ENCODE measurements at regions not wholly inside any gene's neighbourhood (a gene's known extent, or its start where the extent isn't known, plus 50 kb on each side); places are given as distances from the start of the nearest gene placed in this dataset.
"Not testable (repeated sequence)": the region's sequence is repeated elsewhere in the genome, so short reads cannot be mapped to it uniquely, and the experiment has no call there.

DNA sequence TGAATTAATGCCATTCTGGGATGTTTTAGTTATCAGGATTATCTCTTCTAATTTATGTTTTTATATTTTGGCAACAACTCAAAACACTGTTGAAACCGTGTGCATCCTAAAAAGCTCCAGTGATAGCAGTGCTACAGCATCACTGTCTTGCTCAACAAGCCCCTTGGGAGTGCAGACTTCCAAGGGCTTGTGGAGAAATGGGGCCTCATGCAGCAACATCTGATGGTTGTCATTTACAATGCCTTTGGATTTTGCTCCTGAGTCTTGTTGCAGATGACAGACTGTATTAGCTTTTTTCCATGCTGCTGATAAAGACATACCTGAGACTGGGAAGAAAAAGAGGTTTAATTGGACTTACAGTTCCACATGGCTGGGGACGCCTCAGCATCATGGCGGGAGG, 515.4 kb downstream of the NEBL start:
- no peak overlapping the region for H3K4me3 ChIP-seq (ENCODE audit: low read depth in 1 of 2, low read length in 1 of 2)
- H3K9me3 ChIP-seq, result no peaks in the 10 kb centered on the region
- H3K27ac ChIP-seq, result no peak overlapping the region
- TF ChIP-seq, protein P1, sequence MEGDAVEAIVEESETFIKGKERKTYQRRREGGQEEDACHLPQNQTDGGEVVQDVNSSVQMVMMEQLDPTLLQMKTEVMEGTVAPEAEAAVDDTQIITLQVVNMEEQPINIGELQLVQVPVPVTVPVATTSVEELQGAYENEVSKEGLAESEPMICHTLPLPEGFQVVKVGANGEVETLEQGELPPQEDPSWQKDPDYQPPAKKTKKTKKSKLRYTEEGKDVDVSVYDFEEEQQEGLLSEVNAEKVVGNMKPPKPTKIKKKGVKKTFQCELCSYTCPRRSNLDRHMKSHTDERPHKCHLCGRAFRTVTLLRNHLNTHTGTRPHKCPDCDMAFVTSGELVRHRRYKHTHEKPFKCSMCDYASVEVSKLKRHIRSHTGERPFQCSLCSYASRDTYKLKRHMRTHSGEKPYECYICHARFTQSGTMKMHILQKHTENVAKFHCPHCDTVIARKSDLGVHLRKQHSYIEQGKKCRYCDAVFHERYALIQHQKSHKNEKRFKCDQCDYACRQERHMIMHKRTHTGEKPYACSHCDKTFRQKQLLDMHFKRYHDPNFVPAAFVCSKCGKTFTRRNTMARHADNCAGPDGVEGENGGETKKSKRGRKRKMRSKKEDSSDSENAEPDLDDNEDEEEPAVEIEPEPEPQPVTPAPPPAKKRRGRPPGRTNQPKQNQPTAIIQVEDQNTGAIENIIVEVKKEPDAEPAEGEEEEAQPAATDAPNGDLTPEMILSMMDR (IDR thresholded peaks at IDR 0.05), result no peak
- no peaks in the 10 kb centered on the region for H3K36me3 ChIP-seq
- H3K4me1 ChIP-seq (ENCODE audit: control insufficient read depth in 1 of 2, insufficient read depth in 1 of 2, low read depth in 1 of 2, low read length in 1 of 2), result peaks cover 0 to under 1% of the 10 kb centered on the region in 2 experiments
- no peaks in the 10 kb centered on the region for H3K27me3 ChIP-seq

DNA sequence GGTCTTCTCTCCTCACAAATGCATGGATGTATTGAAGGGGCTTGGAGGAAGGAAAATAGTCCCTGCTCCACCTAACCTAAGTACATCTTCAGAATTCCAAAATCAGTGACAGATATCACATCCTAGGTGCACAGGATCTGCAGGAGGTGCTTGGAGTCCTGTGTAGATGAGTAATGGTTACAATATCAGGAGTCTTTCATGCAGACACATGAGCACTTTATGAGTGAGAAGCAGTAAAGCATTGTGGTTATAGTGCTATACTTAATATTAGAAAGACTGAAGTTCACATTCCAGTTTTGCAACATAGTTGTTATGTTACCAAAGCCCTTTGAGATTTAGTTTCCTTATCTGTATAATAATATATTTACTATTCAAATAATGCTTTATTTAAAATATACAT, 516.7 kb downstream of the NEBL start:
- H3K27me3 ChIP-seq, result no peaks in the 10 kb centered on the region
- no peak overlapping the region for H3K27ac ChIP-seq
- no peaks in the 10 kb centered on the region for H3K36me3 ChIP-seq
- H3K4me3 ChIP-seq (ENCODE audit: low read depth in 1 of 2, low read length in 1 of 2), result no peak overlapping the region
- TF ChIP-seq, protein P1 (IDR thresholded peaks at IDR 0.05), result no peak
- no peaks in the 10 kb centered on the region for H3K9me3 ChIP-seq
- no peaks in the 10 kb centered on the region for H3K4me1 ChIP-seq (ENCODE audit: control insufficient read depth in 1 of 2, insufficient read depth in 1 of 2, low read depth in 1 of 2, low read length in 1 of 2)

DNA sequence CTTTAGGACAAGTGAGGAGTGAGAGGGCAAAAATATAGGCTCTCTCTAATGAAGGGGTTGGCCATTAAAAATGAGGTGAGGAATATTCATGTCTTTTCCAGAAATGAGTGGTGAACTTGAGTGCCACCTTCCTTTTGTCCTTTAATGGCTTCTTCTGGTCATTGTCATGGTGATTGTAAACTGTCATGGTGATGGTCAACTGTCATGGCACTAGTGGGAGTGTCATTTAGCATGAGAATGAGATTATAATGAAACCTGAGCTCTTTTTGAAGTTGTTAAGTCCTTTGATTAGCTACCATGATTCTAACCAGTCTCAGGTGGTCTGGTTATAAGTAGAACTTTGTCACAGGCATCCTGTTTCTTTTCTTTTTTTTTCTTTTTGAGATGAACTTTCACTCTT, 524.4 kb downstream of the NEBL start:
- Histone ChIP-seq H3K9me3 (no peaks in the 10 kb centered on the region), H3K36me3 (no peaks in the 10 kb centered on the region), H3K4me1 (ENCODE audit: control insufficient read depth in 1 of 2, insufficient read depth in 1 of 2, low read depth in 1 of 2, low read length in 1 of 2) (no peaks in the 10 kb centered on the region), H3K27ac (no peak overlapping the region), H3K4me3 (ENCODE audit: low read depth in 1 of 2, low read length in 1 of 2) (no peak overlapping the region), H3K27me3 (no peaks in the 10 kb centered on the region)
- TF ChIP-seq, protein P1 (IDR thresholded peaks at IDR 0.05), result no peak

DNA sequence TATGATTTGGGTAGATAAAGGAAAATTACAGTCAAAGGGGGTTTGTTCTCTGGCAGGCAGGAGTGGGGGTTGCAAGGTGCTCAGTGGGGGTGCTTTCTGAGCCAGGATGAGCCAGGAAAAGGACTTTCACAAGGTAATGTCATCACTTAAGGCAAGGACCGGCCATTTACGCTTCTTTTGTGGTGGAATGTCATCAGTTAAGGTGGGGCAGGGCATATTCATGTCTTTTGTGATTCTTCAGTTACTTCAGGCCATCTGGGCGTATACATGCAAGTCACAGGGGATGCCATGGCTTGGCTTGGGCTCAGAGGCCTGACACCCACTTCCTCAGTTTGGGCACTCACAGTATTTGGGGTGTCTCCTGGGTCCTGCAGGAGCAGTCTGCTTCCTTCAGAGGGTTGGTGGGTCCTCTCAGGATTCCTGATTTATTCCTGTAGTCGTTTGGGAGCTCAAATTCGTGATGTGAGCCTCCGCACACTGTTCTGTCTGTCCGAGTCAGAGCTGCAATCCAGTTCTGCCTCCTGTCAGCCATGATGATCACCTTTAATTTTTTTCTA, 526.1 kb downstream of the NEBL start:
- H3K9me3 ChIP-seq; H3K4me1 ChIP-seq (ENCODE audit: control insufficient read depth in 1 of 2, insufficient read depth in 1 of 2, low read depth in 1 of 2, low read length in 1 of 2); H3K27me3 ChIP-seq; H3K36me3 ChIP-seq; H3K4me3 ChIP-seq (ENCODE audit: low read depth in 1 of 2, low read length in 1 of 2); H3K27ac ChIP-seq: not testable (repeated sequence)

DNA sequence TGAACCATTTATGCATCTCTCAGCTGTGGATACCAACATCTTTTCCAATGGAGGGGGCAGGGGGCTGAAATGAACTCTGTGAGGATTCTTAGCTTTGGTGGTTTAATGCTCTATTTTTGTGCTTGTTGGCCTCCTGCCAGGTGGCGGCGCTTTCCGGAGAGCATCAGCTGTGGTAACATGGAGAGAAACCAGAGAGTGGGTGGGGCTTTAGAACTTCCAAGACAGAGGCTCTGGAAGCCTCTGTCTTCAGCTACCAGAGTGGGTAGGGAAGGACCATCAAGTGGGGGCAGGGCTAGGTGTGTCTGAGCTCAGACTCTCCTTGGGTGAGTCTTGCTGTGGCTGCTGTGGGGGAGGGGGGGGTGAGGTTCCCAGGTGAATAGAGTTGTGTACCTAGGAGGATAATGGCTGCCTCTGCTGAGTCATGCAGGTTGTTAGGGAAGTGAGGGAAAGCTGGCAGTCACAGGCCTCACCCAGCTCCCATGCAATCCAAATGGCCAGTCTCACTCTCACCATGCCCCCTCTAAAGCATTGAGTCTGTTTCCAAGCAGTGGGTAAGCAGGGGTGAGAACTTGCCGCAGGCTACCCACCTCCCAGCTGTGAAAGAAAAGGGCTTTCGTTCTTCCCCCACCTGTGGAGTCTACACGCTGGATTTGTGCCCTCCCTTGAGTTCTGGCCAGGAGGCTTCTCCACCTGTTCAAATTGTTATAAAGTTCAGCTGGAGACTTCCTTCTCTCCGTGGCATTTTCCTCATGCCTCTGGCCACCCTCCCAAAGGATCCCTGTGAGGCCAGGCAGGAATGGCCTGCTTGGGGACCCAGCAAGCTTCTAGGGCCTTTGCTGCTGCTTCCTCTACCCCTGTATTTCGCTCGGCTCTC, 527.0 kb downstream of the NEBL start:
- Histone ChIP-seq H3K9me3 (no peaks in the 10 kb centered on the region), H3K27ac (no peak overlapping the region), H3K4me3 (ENCODE audit: low read depth in 1 of 2, low read length in 1 of 2) (no peak overlapping the region), H3K36me3 (no peaks in the 10 kb centered on the region), H3K27me3 (no peaks in the 10 kb centered on the region), H3K4me1 (ENCODE audit: control insufficient read depth in 1 of 2, insufficient read depth in 1 of 2, low read depth in 1 of 2, low read length in 1 of 2) (no peaks in the 10 kb centered on the region)
- TF ChIP-seq, protein P1 (IDR thresholded peaks at IDR 0.05), result no peak

DNA sequence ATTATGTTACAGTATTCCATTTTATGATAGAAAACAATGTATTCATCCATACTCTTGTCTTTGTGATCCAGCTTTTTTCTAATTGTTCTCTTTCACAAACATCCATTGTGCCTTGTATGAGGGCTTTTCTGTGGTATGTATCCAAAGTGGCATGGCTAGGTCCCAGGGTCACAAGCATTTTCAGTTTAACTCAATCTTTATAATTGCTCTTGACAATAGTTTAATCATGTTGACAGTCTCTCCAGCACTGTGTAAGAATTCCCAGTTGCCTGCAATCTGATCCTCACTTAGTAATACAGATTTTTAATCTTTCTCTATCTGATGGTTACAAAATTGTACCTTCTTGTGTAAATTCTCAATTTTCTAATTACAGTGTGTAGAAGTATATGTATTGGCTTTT, 533.4 kb downstream of the NEBL start:
- Histone ChIP-seq H3K4me3 (ENCODE audit: low read depth in 1 of 2, low read length in 1 of 2) (no peak overlapping the region), H3K27ac (no peak overlapping the region), H3K36me3 (no peaks in the 10 kb centered on the region), H3K4me1 (ENCODE audit: control insufficient read depth in 1 of 2, insufficient read depth in 1 of 2, low read depth in 1 of 2, low read length in 1 of 2) (no peaks in the 10 kb centered on the region), H3K9me3 (no peaks in the 10 kb centered on the region), H3K27me3 (no peaks in the 10 kb centered on the region)
- TF ChIP-seq, protein P1 (IDR thresholded peaks at IDR 0.05), result no peak

All from neutrophil (primary cell).